Ammon's horn (tissue), 1 donor: ENCODE measurements at regions not wholly inside any gene's neighbourhood (a gene's known extent, or its start where the extent isn't known, plus 50 kb on each side); places are given as distances from the start of the nearest gene placed in this dataset.
"Not testable (repeated sequence)": the region's sequence is repeated elsewhere in the genome, so short reads cannot be mapped to it uniquely, and the experiment has no call there.

ENCODE experiments used
- DNase-seq: peaks from one replicate; pipeline ENCODE4 v3.0.0-alpha.2; 2016; ENCODE audit warnings: low spot score

DNA sequence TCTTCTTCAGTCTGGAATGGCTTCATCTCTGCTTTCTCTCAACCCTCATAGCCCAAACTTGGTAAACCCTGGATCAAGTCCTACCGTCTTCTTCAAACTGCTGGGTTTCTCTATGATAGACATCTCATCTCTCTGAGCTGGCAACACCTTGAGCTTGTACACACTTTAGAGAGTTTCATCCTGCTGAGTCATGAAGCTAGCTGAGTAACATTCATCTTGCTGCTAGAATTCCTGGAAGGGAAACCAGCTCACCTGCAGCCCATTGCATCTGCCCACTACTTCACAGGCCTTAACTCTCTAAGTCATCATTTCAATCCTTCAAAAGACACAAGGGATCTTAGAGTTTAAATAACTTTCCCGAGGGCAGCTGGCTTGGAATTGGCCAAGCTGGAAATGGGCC, 175.5 kb upstream of the RORA start:
- no peak for DNase-seq

DNA sequence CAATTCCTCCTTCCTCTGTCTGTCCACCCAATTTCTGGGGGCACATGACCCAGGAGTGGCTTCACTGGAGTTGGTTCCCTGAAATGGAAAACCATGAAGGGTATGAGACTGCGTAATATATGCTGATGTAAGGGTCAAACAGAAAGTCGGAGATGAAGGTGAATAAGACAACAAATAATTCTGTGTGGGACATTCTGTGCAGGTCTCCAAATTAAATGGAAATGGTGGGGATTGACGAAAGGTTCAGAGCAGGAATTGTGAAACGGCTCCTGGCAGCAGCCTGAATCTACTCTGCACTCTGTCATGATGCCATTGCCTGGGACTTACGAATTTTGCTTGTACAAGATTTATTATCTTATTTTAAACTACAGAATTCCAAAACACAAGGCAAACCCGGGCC, 174.8 kb upstream of the RORA start:
- no peak for DNase-seq

DNA sequence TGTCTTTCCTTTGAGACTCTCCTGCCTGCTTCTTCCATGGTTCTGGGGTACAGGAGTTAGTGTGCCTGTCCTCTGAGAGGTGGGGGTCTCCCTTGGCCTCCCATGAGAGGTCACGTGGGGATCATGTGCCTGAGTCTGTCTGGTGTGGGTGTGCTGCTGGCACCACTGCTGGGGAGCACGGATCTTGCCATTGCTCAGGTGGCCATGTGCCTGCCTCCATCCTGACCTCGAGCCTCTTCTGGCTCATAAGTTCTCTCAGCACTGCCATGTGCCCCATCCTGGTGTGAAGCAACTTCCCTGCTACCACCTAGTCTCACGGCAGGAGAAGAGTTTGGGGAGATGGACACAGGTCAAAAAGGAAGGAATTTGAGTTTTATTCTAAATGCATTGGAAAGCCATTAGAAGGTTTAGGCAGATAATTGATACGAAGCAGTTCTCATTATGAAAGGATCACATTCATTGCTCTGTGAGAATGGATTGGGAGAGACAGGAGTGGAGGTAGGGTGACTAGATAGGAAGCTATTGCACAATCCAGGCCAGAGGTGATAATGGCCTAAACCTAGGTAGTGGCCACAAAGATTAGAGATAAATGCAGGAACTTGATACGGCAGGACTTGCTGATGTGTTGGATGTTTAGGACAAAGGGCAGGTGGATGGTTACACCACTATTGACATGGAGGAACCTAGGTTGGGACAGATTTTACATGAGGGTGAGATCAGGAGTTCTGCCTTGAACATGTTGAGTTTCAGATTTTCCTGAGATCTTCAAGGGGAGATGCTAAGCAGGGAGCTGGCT, 173.0 kb upstream of the RORA start:
- DNase-seq, result no peak

DNA sequence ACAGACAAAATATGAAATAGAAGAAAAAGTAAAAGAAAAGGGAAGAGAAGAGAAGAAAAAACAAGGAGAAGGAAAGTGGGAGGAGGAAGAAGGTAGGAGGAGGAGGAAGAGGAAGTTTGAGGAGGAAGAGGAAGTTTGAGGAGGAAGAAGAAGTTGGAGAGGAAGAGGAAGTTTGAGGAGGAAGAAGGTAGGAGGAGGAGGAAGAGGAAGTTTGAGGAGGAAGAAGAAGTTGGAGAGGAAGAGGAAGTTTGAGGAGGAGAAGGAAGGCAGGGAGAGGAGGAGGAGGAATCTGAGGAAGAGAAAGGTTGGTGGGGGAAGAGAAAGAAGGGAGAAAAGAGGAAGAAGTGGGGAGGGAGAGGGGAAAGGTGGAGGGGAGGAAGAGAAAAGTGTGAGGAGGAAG, 169.2 kb upstream of the RORA start:
- no peak for DNase-seq

DNA sequence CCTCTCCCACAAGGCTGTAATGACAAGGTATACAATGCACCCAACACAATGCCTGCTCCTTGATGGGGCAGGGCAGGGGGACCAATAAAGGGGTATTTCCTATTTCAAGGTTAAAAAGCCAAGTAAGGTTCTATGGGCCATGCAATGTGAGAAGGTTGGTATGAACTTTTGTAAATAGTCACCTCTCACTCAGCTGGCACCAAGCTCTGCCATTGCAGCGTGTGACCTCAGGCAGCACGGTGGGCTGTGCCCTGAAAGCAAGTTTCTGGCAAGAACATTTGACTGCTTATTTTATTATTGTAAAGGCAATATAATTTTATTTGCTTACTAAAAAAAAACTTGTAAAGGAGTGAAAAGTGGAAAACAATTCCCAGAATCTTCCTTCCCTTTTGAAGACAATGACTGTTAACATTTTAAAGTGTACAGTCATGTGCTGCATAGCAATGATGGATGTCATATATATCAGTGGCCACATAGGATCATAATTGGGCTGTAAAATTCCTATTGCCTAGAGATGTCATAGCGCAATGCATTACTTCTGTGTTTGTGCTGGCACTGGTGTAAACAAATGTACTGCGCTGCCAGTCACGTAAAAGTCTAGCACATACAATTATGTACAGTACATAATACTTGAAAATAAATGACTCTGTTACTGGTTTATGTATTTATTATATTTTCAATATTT, 167.3 kb upstream of the RORA start:
- DNase-seq, result no peak

DNA sequence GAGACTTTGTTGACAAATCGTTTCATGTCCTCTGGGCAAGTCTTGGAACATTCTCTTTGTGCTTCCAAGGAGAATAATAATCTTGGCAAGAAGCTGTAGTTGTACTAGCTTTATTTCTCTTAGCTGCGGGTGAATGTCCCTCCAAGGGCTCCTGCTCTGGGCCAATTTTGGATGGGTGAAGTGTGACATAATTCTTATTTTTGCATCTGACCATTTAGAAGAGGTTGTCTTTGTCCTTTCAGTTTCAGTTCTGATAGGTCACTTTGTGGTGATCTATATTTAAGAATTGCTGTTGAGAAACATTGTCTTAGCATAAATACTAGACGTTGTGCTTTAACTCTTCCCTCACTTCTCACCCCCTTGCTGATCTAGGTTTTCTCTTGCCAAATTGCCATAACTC, 164.8 kb upstream of the RORA start:
- DNase-seq, result peak; percentile 8

DNA sequence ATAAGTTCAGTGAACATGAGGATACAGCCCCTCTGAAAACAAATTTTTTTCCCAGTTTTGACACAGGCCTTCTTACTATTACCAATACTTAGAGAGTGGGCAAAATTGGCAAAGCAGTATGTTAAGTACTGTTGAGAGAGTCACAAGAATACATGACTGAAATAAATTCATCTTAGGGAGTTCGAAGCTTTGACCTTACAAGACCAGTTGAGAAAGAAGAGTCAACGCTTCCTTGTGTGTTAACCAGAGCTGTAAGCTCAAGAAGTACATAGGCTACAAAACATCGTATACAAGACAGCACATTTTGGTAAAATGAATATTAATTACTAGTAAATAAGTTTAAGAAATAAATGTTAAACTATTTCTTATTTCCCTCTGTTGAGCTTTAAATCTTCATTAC, 164.4 kb upstream of the RORA start:
- DNase-seq, result no peak

DNA sequence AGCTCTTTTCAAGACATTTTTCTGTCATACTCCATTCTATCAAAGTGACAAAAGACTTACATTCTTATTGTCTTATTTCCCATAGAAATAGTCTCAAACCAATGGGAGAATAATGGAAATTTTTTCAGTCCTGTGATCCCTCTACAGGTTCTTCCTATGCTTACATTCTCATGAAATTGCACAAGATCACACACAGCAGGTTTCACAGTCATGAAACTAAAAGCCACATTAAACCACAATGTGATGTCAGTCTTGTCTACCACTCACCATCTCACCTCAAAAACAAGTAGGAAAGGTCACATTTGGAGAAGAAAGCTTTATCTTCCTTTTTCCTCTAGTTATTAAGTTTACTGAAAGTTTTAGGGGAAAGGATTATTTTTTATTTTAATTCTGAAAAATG, 161.0 kb upstream of the RORA start:
- no peak for DNase-seq

DNA sequence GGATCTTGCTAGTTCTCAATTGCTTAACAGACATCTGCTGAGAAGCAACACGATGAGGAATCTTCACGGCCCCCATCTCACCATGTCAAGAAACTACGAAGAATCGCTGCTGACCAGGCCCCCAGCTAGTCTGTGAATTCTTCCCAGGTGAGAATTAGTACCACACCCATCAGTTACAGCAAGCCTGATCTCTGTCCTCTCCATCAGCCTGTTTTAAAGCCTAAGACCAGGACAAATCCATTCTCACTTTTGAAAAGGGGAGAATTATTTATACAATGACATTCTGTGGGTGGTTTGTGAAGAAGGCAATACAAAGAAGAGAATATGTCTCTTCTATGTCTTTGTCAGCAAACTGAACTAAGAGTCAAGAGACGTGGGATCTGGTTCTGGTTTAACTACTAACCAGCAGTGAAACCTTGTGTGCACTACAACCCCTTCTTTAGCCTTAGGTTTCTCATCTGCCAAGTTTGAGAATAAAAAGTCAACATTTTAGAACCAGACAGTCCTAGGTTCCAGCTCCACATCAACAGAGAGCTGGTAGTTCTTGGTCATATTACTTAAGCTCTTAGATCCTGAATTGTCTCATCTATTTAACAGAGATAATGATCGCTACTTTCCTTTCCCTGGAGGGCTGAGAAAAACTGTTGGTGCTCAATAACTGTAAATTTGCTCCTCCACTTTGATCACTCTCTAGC, 160.4 kb upstream of the RORA start:
- no peak for DNase-seq

DNA sequence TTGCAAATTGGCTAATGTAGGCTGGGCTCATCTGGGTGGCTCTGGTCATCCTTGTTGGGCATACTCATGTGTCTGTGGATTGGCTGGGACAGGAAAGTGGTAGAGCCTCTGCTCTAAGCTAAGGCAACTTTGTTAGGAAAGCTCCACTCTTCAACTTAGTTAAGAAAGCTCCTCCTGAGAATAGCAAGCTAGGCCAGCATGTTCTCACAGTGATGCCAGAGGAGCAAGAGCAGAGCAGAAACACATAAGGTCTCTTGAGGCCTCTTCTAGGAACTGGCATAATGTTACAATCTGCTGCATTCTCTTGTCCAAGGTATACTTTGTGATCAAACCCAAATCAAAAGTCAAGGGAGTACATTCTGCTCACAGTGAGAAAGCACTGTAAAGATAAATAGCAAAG, 158.6 kb upstream of the RORA start:
- no peak for DNase-seq

DNA sequence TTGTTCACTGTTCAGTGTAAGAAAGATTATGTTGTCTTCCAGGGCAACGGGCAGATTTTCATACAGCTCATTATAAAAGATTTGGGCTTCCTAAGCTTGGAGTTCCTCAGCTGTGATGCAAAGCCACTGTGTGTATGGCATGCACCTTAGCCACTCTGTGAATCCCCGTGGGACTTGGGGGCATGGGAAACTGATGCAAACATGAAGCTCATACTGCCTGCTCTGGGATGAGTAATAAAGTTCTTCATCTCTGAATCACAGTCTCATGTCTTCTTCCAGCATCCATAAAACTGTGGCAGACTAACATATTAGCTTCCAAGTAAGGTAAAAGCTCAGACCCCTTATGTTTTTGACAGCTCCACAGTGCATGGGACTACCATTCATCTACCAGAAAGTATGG, 154.3 kb upstream of the RORA start:
- DNase-seq, result no peak

DNA sequence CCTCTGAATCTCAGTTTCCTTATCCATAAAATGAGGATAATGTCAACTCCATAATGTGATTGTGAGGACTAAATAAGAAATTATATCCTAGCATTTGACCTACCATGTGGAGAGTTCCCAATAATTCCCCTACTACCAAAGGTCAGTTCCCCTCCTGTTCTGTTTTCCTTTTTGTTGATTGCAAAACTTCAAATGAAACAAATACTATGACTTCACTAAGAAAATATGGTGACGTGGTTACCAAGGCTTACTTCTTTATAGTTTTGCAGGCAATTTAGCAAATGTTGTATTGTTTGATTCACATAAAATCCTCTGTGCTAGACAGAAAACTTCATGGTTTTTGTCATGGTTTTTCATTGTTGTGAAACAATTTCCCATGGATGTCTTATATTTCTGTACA, 153.8 kb upstream of the RORA start:
- DNase-seq, result no peak

DNA sequence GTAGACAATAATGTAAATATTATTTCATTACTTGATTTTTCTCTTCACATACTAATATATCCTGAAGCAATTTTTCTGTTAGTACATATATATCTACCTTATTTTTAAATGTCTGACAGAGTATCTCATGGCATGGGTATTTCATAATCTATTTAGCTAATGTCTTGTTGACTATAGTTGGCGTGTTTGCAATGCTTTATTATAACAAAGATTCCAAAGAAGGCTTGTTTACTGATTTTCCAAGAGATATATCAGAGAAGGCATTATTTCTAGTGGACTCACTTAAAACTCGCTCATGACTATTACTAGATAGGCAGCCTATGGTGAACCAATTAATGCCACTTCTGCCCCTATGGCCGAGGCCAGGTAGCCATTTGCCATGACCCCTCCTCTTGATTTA, 152.4 kb upstream of the RORA start:
- no peak for DNase-seq

DNA sequence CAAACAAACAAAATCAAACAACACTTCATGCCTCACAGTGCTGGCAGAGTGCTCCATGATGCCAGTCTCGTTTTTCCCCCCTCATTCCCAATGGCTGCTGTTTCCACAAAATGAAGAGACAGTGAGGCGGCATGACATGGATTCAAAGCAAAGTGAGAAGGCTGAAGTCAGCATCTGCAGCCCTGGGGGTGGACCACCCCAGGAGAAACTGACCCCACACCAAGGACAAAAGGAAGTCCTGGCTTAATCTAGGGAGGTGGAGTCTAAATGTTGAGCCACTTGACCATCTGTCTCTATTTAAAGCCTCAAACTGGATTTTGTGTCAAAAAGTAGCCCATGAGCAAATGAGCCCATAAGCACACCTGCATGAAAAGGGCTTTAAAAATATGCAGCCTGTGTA, 151.2 kb upstream of the RORA start:
- no peak for DNase-seq

DNA sequence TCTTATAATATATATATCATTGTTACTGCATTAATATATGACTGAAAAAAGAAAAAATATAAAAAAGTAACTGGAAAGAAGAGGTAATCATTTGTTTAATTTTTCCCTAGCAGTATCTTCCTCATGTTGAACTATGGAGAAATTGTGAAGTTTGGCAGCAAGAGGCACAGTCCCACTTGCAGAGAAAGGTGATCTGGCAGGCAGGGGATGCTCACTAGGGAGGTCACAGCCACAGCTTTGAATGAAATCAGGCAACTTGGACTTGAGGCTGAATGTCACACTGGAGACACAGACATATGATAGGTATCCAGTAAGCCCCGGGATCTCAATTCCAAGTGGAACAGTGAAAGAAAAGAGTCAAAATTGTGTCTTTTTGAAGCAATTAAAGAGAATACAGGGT, 149.9 kb upstream of the RORA start:
- no peak for DNase-seq

DNA sequence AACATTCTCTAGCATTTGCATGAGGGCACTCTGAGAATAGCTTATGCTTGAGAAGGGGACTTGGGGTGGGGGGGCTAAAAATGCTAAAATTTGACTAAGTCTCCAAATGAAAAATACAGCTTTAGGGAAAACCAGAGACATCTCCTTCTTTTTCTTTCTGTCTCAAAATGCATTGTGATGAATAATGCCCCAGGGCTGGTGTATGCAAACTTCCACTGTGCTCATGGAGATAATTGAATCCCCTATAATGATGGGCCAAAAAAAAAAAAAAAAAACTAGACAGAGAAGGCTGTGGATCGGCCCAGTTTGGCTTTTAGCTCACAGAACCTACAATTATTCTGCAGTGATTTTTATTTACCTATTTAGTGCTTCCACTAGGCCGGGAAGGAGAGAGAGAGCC, 147.9 kb upstream of the RORA start:
- DNase-seq, result no peak

DNA sequence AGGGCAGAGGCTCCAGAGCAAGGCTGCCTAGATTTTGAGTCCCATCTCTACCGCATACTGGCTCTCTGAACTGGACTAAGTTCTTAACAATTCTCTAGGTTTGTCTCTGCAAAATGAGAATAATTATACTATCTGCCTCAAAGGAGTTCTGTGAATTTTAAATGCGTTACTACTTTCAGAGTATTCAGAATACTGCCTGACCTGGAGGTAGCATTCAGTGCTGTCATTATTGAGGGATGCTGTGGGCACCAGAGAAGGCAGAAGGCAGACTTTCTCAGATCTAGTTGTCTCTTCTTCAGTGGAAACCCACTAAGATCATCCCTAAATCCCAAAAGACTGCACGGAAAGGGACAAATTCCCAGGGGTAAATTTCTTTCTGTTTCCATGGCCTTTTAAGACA, 147.4 kb upstream of the RORA start:
- DNase-seq, result no peak

DNA sequence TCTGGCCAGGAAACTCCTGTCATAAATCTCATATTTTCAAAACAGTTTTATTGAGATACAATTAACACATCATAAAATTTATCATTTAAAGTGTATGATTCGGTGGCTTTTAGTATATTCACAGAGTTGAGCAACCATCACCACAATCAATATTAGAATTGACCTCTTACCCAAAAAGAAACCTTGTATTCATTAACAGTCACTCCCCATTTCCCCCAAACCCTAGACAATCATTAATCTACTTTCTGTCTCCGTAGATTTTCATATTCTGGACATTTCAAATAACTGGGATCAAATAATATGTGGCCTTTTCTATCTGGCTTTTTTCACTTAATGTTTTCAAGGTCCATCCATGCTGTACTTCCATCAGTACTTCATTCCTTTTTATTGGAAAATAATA, 145.7 kb upstream of the RORA start:
- DNase-seq, result no peak

DNA sequence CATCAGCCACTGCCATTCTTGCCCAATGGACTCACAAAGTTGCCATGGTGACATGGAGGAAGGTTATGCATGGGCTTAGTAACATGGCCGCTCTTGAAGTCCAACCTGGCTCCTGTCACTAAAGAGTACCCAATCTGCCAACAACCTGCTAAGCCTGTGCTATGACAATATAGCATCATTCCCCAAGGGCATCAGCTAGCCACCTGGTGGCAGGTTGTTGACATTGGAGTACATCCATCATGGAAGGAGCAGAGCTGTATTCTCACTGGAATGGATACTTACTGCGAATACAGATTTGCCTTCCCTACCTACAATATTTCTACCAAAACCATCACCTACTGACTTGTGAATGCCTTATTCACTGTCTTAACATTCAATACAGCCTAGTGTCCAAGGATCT, 138.9 kb upstream of the RORA start:
- no peak for DNase-seq

DNA sequence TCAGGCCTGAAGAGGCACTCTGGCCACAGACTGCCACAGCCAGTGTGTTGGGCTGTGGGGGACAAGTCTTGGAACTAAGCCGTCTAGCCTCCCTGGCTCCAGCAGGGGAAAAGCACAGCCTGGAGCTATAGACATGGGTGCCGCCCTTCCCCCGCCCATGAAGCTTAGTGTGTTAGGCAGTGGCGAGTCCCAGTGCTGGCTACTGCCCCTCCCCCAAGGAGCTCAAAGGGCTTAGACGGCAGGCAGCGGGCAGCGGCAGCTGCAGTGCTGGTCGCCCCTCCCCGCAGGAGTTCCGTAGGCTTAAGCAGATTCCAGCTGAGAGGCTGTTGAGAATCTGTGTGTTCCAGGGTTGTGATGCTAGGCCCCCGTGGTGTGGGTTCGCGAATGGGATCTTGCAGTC, 135.8 kb upstream of the RORA start:
- no peak for DNase-seq

DNA sequence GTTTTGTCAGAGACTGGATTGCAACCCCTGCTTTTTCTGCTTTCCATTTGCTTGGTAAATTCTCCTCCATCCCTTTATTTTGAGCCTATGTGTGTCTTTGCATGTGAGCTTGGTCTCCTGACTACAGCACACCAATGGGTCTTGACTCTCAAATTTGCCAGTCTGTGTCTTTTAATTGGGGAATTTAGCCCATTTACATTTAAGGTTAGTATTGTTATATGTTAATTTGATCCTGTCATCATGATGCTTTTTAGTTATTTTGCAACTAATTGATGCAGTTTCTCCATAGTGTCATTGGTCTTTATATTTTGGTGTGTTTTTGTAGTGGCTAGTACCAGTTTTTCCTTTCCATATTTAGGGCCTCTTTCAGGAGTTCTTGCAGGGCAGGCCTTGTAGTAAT, 133.8 kb upstream of the RORA start:
- not testable (repeated sequence) for DNase-seq

DNA sequence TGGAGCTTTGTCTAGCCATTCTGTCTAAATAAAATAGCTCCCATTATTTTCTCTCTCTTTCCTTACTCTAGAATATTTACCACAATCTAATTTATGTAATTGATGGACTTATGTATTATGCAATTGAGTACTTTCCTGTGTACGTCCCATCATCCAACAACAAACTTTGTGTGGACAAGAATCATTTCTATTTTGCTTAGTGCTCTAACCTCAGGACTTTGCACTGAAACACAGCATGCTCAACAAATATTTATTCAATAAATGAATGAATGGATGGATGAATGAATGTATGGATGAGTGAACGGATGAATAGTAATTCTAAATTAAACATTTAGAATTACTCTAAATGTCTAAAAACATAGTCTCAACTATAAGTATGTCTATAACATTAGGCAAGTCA, 115.2 kb upstream of the RORA start:
- DNase-seq, result no peak

DNA sequence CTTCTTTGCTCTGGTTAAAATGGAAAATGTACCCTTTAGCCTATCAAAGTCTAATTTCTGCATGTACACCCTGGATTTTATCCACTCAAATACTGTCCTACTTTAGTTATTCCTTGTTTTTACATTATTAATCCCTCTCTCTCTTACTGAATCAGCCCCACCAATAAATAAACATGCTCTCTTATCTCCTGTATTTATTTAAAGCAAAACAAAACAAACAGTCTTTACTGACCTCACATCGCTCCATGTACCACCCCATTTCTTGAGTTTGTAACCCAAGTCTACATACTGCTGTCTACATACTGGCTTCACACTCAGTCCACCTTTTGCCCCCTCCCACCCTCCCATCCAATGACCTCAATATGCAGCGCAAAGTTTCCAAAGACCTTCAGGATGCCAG, 113.3 kb upstream of the RORA start:
- DNase-seq, result no peak
